ENCODE measurements at regions not wholly inside any gene's neighbourhood (a gene's known extent, or its start where the extent isn't known, plus 50 kb on each side); places are given as distances from the start of the nearest gene placed in this dataset.

DNA sequence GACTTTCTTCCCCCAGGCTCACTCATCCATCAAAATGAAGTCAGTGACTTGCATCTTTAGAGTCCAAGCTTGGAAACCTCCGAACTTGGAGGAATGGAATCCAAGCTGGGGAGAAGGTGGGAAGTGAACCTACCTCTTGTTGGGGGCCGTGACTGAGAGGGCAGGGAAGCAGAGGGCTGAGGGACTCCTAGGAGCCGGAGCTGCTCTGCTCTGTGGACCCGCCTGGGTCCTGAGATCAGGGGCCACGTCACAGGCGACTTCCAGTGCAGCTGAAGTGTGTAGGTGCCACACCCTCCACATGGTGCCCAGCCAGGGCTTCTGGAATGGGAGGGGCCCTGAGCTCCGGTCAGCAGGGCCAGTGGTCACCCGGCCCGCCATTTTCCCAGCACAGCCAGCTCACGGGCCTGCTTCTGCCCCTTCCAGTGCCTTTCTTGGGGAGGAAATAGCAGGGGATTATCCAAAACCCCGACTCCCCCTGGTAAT lies 63.4 kb upstream of the OTOS start:
- no peak for DNase-seq
- 28 to 32% methylated on average over 11 of the region's 11 CpGs for WGBS, 2 experiments (ENCODE audit: low coverage in 1 of 2, low lambda C conversion rate in 2 of 2, missing lambda C conversion rate in 2 of 2)
- Histone ChIP-seq H3K4me1 (ENCODE audit: insufficient read depth) (peaks cover 4% of the 10 kb centered on the region; the same call in 1 of the 2 replicates), H3K79me2 (ENCODE audit: insufficient read depth) (no peaks in the 10 kb centered on the region), H2AFZ (no peak overlapping the region), H3K4me2 (ENCODE audit: unreplicated experiment) (no peak overlapping the region), H4K20me1 (ENCODE audit: insufficient read depth) (no peaks in the 10 kb centered on the region), H3K9me3 (ENCODE audit: low read depth) (no peaks in the 10 kb centered on the region), H3K36me3 (ENCODE audit: low read depth) (no peaks in the 10 kb centered on the region), H3K9ac (no peak overlapping the region), H3K27me3 (replicated peaks; ENCODE audit: insufficient read depth) (peaks cover 42% of the 10 kb centered on the region), H3F3A (ENCODE audit: insufficient read depth) (peaks cover 12% of the 10 kb centered on the region), H3K4me3 (no peak overlapping the region), H3K9me2 (ENCODE audit: insufficient read depth) (no peaks in the 10 kb centered on the region), H3K27ac (no peak overlapping the region)
- in situ Hi-C loops (cut with MboI), result no loop called here
- TF ChIP-seq EZH2phosphoT487 (IDR thresholded peaks at IDR 0.05; ENCODE audit: insufficient read depth, low read depth) (no peak), EZH2 (IDR thresholded peaks at IDR 0.05; ENCODE audit: insufficient read depth, poor library complexity, severe bottlenecking) (no peak)

- peaks cover 4% of the 10 kb centered on the region; the same call in 1 of the 2 replicates for H3K4me1 ChIP-seq (ENCODE audit: insufficient read depth)
- no peaks in the 10 kb centered on the region for H3K79me2 ChIP-seq (ENCODE audit: insufficient read depth)
- no peak overlapping the region for H3K4me2 ChIP-seq (ENCODE audit: unreplicated experiment)
- H3K27me3 ChIP-seq (replicated peaks; ENCODE audit: insufficient read depth), result peaks cover 41% of the 10 kb centered on the region
- in situ Hi-C loops (cut with MboI), result no loop called here
- no peaks in the 10 kb centered on the region for H4K20me1 ChIP-seq (ENCODE audit: insufficient read depth)
- WGBS, 2 experiments (ENCODE audit: low coverage in 1 of 2, low lambda C conversion rate in 2 of 2, missing lambda C conversion rate in 2 of 2), result 83 to 86% methylated on average over 16 to 17 of the region's 17 CpGs
- H3K4me3 ChIP-seq, result no peak overlapping the region
- no peak overlapping the region for H3K27ac ChIP-seq
- no peaks in the 10 kb centered on the region for H3K36me3 ChIP-seq (ENCODE audit: low read depth)
- H3K9me2 ChIP-seq (ENCODE audit: insufficient read depth), result no peaks in the 10 kb centered on the region
- no peak for DNase-seq
- H3F3A ChIP-seq (ENCODE audit: insufficient read depth), result peaks cover 12% of the 10 kb centered on the region
- H2AFZ ChIP-seq, result no peak overlapping the region
- H3K9me3 ChIP-seq (ENCODE audit: low read depth), result no peaks in the 10 kb centered on the region
- TF ChIP-seq EZH2phosphoT487 (IDR thresholded peaks at IDR 0.05; ENCODE audit: insufficient read depth, low read depth), result no peak
- no peak for TF ChIP-seq EZH2 (IDR thresholded peaks at IDR 0.05; ENCODE audit: insufficient read depth, poor library complexity, severe bottlenecking)
- no peak overlapping the region for H3K9ac ChIP-seq
These were observed 64.2 kb upstream of the OTOS start for GRCh38 chr2:240204431-240205276.

- H3K4me2 ChIP-seq (ENCODE audit: unreplicated experiment), result no peak overlapping the region
- H4K20me1 ChIP-seq (ENCODE audit: insufficient read depth), result no peaks in the 10 kb centered on the region
- peaks cover 12% of the 10 kb centered on the region for H3F3A ChIP-seq (ENCODE audit: insufficient read depth)
- H3K36me3 ChIP-seq (ENCODE audit: low read depth), result no peaks in the 10 kb centered on the region
- no peak overlapping the region for H3K9ac ChIP-seq
- DNase-seq, result peak; percentile 85
- peaks cover 4% of the 10 kb centered on the region; the same call in 1 of the 2 replicates for H3K4me1 ChIP-seq (ENCODE audit: insufficient read depth)
- TF ChIP-seq EZH2 (IDR thresholded peaks at IDR 0.05; ENCODE audit: insufficient read depth, poor library complexity, severe bottlenecking), result no peak
- no peak for TF ChIP-seq EZH2phosphoT487 (IDR thresholded peaks at IDR 0.05; ENCODE audit: insufficient read depth, low read depth)
- in situ Hi-C loops (cut with MboI), result no loop called here
- WGBS, 2 experiments (ENCODE audit: low coverage in 1 of 2, low lambda C conversion rate in 2 of 2, missing lambda C conversion rate in 2 of 2), result 9 to 15% methylated on average over 3 of the region's 3 CpGs
- H3K4me3 ChIP-seq, result no peak overlapping the region
- no peaks in the 10 kb centered on the region for H3K9me3 ChIP-seq (ENCODE audit: low read depth)
- H3K27me3 ChIP-seq (replicated peaks; ENCODE audit: insufficient read depth), result peaks cover 35% of the 10 kb centered on the region
- H3K79me2 ChIP-seq (ENCODE audit: insufficient read depth), result no peaks in the 10 kb centered on the region
- no peak overlapping the region for H2AFZ ChIP-seq
- no peaks in the 10 kb centered on the region for H3K9me2 ChIP-seq (ENCODE audit: insufficient read depth)
- H3K27ac ChIP-seq, result no peak overlapping the region
These were observed 64.9 kb upstream of the OTOS start for GRCh38 chr2:240205348-240205747.

DNA sequence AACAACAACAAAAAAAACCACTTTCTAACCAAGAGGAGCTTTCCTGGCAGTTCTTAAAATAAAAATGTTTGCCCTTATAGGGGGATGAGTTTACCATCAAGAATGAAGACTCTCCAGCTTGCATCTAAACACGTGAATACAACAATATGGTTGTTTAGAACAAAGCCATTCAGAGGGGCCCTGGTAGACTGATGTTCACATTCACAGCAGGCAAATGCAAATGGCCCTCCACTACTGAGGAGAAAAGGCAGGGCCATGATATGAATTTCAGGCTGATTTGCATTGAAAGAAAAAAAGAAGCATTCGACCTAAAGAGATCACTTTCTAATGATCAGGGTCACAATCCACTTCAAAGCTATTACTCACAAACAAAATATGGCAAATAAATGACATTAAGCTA lies 65.3 kb upstream of the OTOS start:
- H2AFZ ChIP-seq, result no peak overlapping the region
- H3K9me3 ChIP-seq (ENCODE audit: low read depth), result no peaks in the 10 kb centered on the region
- peaks cover 31% of the 10 kb centered on the region for H3K27me3 ChIP-seq (replicated peaks; ENCODE audit: insufficient read depth)
- TF ChIP-seq EZH2 (IDR thresholded peaks at IDR 0.05; ENCODE audit: insufficient read depth, poor library complexity, severe bottlenecking) (no peak), EZH2phosphoT487 (IDR thresholded peaks at IDR 0.05; ENCODE audit: insufficient read depth, low read depth) (no peak)
- 2 to 5% methylated on average over 2 of the region's 2 CpGs for WGBS, 2 experiments (ENCODE audit: low coverage in 1 of 2, low lambda C conversion rate in 2 of 2, missing lambda C conversion rate in 2 of 2)
- no peak overlapping the region for H3K27ac ChIP-seq
- no peak overlapping the region for H3K4me3 ChIP-seq
- no peaks in the 10 kb centered on the region for H3K79me2 ChIP-seq (ENCODE audit: insufficient read depth)
- H3K4me2 ChIP-seq (ENCODE audit: unreplicated experiment), result no peak overlapping the region
- peaks cover 4% of the 10 kb centered on the region; the same call in 1 of the 2 replicates for H3K4me1 ChIP-seq (ENCODE audit: insufficient read depth)
- H3K9me2 ChIP-seq (ENCODE audit: insufficient read depth), result no peaks in the 10 kb centered on the region
- in situ Hi-C loops (cut with MboI), result no loop called here
- H4K20me1 ChIP-seq (ENCODE audit: insufficient read depth), result no peaks in the 10 kb centered on the region
- H3K9ac ChIP-seq, result no peak overlapping the region
- H3K36me3 ChIP-seq (ENCODE audit: low read depth), result no peaks in the 10 kb centered on the region
- DNase-seq, result no peak
- peaks cover 12% of the 10 kb centered on the region for H3F3A ChIP-seq (ENCODE audit: insufficient read depth)

All from GM23248 (cell line).